Astrocyte (in vitro differentiated cells and primary cell): ENCODE measurements at regions not wholly inside any gene's neighbourhood (a gene's known extent, or its start where the extent isn't known, plus 50 kb on each side); places are given as distances from the start of the nearest gene placed in this dataset.

Source experiments
- CTCF ChIP-seq: IDR thresholded peaks from 2 replicates; pipeline ENCODE4 v1.5.1; 2011; ENCODE audit warnings: low read depth, mild to moderate bottlenecking, inconsistent platforms, low read length, moderate library complexity; ENCODE audit not compliant: insufficient read depth
- EZH2 ChIP-seq: IDR thresholded peaks from 2 replicates; pipeline ENCODE4 v1.6.1; 2012; ENCODE audit warnings: mild to moderate bottlenecking, low read length, inconsistent platforms; ENCODE audit not compliant: insufficient read depth

- TF ChIP-seq CTCF (no peak), EZH2 (no peak)
Measured at GRCh38 chr5:161625673-161626072, 59.8 kb upstream of the GABRA6 start.
